ENCODE measurements at regions not wholly inside any gene's neighbourhood (a gene's known extent, or its start where the extent isn't known, plus 50 kb on each side); places are given as distances from the start of the nearest gene placed in this dataset.
A peak's percentile ranks its signal among the peaks of the same experiment; 100 is the strongest.

- no peak for TF ChIP-seq CTCF (IDR thresholded peaks at IDR 0.05; ENCODE audit: low read length, missing control alignments)
- DNase-seq (ENCODE audit: low read depth) = no peak
- no peak overlapping the region for H3K4me3 ChIP-seq (replicated peaks; ENCODE audit: low read depth, low read length)
Observed at GRCh38 chr3:161598639-161599038, 102.0 kb downstream of the OTOL1 start.

GRCh38 chr3:161599697-161600096 is 103.1 kb downstream of the OTOL1 start:
- H3K4me3 ChIP-seq (replicated peaks; ENCODE audit: low read depth, low read length) = no peak overlapping the region
- no peak for DNase-seq (ENCODE audit: low read depth)
- no peak for TF ChIP-seq CTCF (IDR thresholded peaks at IDR 0.05; ENCODE audit: low read length, missing control alignments)

GRCh38 chr3:161600173-161600572 is 103.6 kb downstream of the OTOL1 start:
- no peak for TF ChIP-seq CTCF (IDR thresholded peaks at IDR 0.05; ENCODE audit: low read length, missing control alignments)
- no peak for DNase-seq (ENCODE audit: low read depth)
- no peak overlapping the region for H3K4me3 ChIP-seq (replicated peaks; ENCODE audit: low read depth, low read length)

- no peak for DNase-seq (ENCODE audit: low read depth)
- H3K4me3 ChIP-seq (replicated peaks; ENCODE audit: low read depth, low read length) = no peak overlapping the region
- no peak for TF ChIP-seq CTCF (IDR thresholded peaks at IDR 0.05; ENCODE audit: low read length, missing control alignments)
Observed at GRCh38 chr3:161602475-161602874, 105.9 kb downstream of the OTOL1 start.

GRCh38 chr3:161602918-161603317 is 106.3 kb downstream of the OTOL1 start:
- no peak for DNase-seq (ENCODE audit: low read depth)
- H3K4me3 ChIP-seq (replicated peaks; ENCODE audit: low read depth, low read length) = no peak overlapping the region
- TF ChIP-seq CTCF (IDR thresholded peaks at IDR 0.05; ENCODE audit: low read length, missing control alignments) = no peak

- DNase-seq (ENCODE audit: low read depth) = peak; percentile 3
- H3K4me3 ChIP-seq (replicated peaks; ENCODE audit: low read depth, low read length) = no peak overlapping the region
- no peak for TF ChIP-seq CTCF (IDR thresholded peaks at IDR 0.05; ENCODE audit: low read length, missing control alignments)
Observed at GRCh38 chr3:161607056-161607455, 110.4 kb downstream of the OTOL1 start.

GRCh38 chr3:161619351-161619750 is 122.7 kb downstream of the OTOL1 start:
- no peak for DNase-seq (ENCODE audit: low read depth)
- TF ChIP-seq CTCF (IDR thresholded peaks at IDR 0.05; ENCODE audit: low read length, missing control alignments) = no peak
- no peak overlapping the region for H3K4me3 ChIP-seq (replicated peaks; ENCODE audit: low read depth, low read length)
